AG04450 (cell line): ENCODE measurements at regions not wholly inside any gene's neighbourhood (a gene's known extent, or its start where the extent isn't known, plus 50 kb on each side); places are given as distances from the start of the nearest gene placed in this dataset.

Source experiments
- CTCF ChIA-PET: fragments of 300-600, 350-600 bp; formaldehyde crosslinking; extraction: SDS; loops from one replicate; lab custom pipeline; 2022; ENCODE audit warnings: antibody characterized with exemption, inconsistent platforms; lab: Charles Lee
- POLR2A ChIA-PET: fragments of 350-600 bp; formaldehyde crosslinking; extraction: SDS; loops from one replicate; lab custom pipeline; 2021; ENCODE audit warnings: antibody characterized with exemption, inconsistent platforms; lab: Yijun Ruan, JAX
- DNase-seq: peaks from one replicate; pipeline ENCODE4 v3.0.0-alpha.2; 2011; ENCODE audit warnings: low read depth, low spot score
- H3K27ac ChIP-seq: one replicate; pipeline ENCODE4 v1.5.1; 2012; ENCODE audit warnings: low read depth, low read length, control low read depth
- H3K27me3 ChIP-seq: one replicate; pipeline ENCODE4 v1.6.0; 2012; ENCODE audit warnings: low read length; ENCODE audit not compliant: control insufficient read depth, insufficient read depth
- H3K4me3 ChIP-seq: 2 replicates; pipeline ENCODE4 v1.5.1; 2011; ENCODE audit warnings: mild to moderate bottlenecking, low read depth, low read length, control low read depth
- H3K9me3 ChIP-seq: 2 replicates; pipeline ENCODE4 v1.5.1; 2012; ENCODE audit warnings: low read length; ENCODE audit not compliant: control insufficient read depth, insufficient read depth
- CTCF ChIP-seq: IDR thresholded peaks from 2 replicates; pipeline ENCODE4 v1.5.1; 2011; ENCODE audit warnings: low read depth, low read length, control low read depth, inconsistent platforms

GRCh38 chr11:33500861-33501479, 199.7 kb downstream of the C11orf91 start:
- CTCF ChIA-PET, result no interaction called here
- H3K27me3 ChIP-seq, result no peaks in the 10 kb centered on the region
- no peaks in the 10 kb centered on the region for H3K9me3 ChIP-seq
- no peak for DNase-seq
- no peak for TF ChIP-seq CTCF
- POLR2A ChIA-PET, result no interaction called here
- no peak overlapping the region for H3K27ac ChIP-seq
- no peak overlapping the region for H3K4me3 ChIP-seq

GRCh38 chr11:33500332-33500731, 200.3 kb downstream of the C11orf91 start:
- no peak for TF ChIP-seq CTCF
- H3K4me3 ChIP-seq, result no peak overlapping the region
- ChIA-PET POLR2A (no interaction called here), CTCF (no interaction called here)
- no peak overlapping the region for H3K27ac ChIP-seq
- no peak for DNase-seq
- H3K27me3 ChIP-seq, result no peaks in the 10 kb centered on the region
- H3K9me3 ChIP-seq, result no peaks in the 10 kb centered on the region

- POLR2A ChIA-PET, result no interaction called here
- no peak for TF ChIP-seq CTCF
- DNase-seq, result no peak
- Histone ChIP-seq H3K9me3 (no peaks in the 10 kb centered on the region), H3K27ac (no peak overlapping the region), H3K4me3 (no peak overlapping the region), H3K27me3 (no peaks in the 10 kb centered on the region)
- CTCF ChIA-PET, result no interaction called here
Measured at GRCh38 chr11:33492596-33492995, 208.0 kb downstream of the C11orf91 start.

GRCh38 chr11:33490842-33491370, 209.7 kb downstream of the C11orf91 start:
- no peaks in the 10 kb centered on the region for H3K27me3 ChIP-seq
- no peak overlapping the region for H3K27ac ChIP-seq
- TF ChIP-seq CTCF, result no peak
- ChIA-PET POLR2A (no interaction called here), CTCF (no interaction called here)
- no peaks in the 10 kb centered on the region for H3K9me3 ChIP-seq
- H3K4me3 ChIP-seq, result no peak overlapping the region
- no peak for DNase-seq

- no peak for DNase-seq
- POLR2A ChIA-PET, result no interaction called here
- no peak for TF ChIP-seq CTCF
- CTCF ChIA-PET, result no interaction called here
- Histone ChIP-seq H3K27me3 (no peaks in the 10 kb centered on the region), H3K27ac (no peak overlapping the region), H3K9me3 (no peaks in the 10 kb centered on the region), H3K4me3 (no peak overlapping the region)
Measured at GRCh38 chr11:33488971-33489370, 211.7 kb downstream of the C11orf91 start.
